ENCODE measurements at regions not wholly inside any gene's neighbourhood (a gene's known extent, or its start where the extent isn't known, plus 50 kb on each side); places are given as distances from the start of the nearest gene placed in this dataset.

DNA sequence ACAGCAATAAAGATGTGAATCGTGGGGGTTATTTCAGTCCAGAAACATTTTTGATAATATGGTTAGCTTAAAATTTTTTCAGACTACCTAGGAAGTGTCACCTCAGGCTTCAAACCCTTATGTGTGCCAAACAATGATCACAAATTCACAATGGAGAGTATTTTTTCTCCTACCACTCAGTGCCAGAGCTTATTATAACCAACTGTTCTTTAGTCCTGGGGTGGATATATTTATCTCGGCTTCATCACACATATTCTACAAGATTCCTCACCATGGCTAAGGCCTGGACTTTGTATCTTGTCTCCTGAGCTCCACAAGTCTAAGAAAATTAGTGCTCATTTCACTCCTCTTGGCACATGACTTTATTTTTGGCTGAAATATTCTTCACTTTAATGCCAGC lies 629.1 kb downstream of the RWDD3 start:
- POLR2A ChIA-PET: no interaction called here
- TF ChIP-seq, protein P1, sequence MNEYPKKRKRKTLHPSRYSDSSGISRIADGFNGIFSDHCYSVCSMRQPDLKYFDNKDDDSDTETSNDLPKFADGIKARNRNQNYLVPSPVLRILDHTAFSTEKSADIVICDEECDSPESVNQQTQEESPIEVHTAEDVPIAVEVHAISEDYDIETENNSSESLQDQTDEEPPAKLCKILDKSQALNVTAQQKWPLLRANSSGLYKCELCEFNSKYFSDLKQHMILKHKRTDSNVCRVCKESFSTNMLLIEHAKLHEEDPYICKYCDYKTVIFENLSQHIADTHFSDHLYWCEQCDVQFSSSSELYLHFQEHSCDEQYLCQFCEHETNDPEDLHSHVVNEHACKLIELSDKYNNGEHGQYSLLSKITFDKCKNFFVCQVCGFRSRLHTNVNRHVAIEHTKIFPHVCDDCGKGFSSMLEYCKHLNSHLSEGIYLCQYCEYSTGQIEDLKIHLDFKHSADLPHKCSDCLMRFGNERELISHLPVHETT (tag by site-specific recombination; IDR thresholded peaks at IDR 0.05): no peak
- TF ChIP-seq ZBTB21 (tag by site-specific recombination; IDR thresholded peaks at IDR 0.05) (no peak), ZNF341 (tag by site-specific recombination; IDR thresholded peaks at IDR 0.05; ENCODE audit: low read depth) (no peak), ZNF555 (tag by site-specific recombination; conservative IDR thresholded peaks at IDR 0.05) (no peak), ZNF76 (tag by site-specific recombination; IDR thresholded peaks at IDR 0.05; ENCODE audit: borderline replicate concordance, low read depth) (no peak)
- CTCF ChIA-PET: no interaction called here

DNA sequence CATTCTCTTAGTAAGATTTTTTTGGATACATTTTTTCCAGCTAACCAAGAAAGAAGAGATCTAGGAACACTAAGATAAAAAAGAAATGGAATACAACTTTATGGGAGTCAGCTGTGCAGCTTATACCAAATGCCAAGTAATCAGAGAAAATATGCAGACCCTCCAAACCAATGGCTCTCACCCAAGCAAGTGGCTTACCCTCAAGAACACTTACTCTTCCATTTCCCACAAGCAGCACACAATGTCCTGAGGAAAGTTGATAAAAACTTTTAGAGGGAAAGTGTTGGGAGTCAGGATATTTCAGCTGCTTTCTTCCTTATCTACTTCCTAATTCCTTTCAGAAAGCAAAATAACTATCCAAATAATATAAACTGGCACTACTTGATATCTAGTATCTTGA lies 631.8 kb downstream of the RWDD3 start:
- no peaks in the 10 kb centered on the region for H3K36me3 ChIP-seq (ENCODE audit: control insufficient read depth in 2 of 2, insufficient read depth in 1 of 2, low read length in 2 of 2)
- no peak overlapping the region for H3K4me3 ChIP-seq (ENCODE audit: low read depth, low read length)
- ChIA-PET CTCF (no interaction called here), POLR2A (no interaction called here)
- no peak overlapping the region for H3K27ac ChIP-seq (ENCODE audit: extremely low read depth, low read depth, low read length)
- no peaks in the 10 kb centered on the region for H3K9me3 ChIP-seq (ENCODE audit: control insufficient read depth, insufficient read depth, low read depth, low read length)
- TF ChIP-seq ZSCAN30 (tag by site-specific recombination; IDR thresholded peaks at IDR 0.05) (no peak), ZNF658 (tag by site-specific recombination; IDR thresholded peaks at IDR 0.05) (no peak), ZBTB7A (tag by site-specific recombination; IDR thresholded peaks at IDR 0.05; ENCODE audit: low read depth) (no peak), ZNF624 (tag by site-specific recombination; IDR thresholded peaks at IDR 0.05) (no peak), ZNF19 (tag by site-specific recombination; IDR thresholded peaks at IDR 0.05; ENCODE audit: low read depth) (no peak), ZSCAN23 (tag by site-specific recombination; IDR thresholded peaks at IDR 0.05) (no peak), ZNF433 (tag by site-specific recombination; IDR thresholded peaks at IDR 0.05; ENCODE audit: low read depth) (no peak), ZNF776 (tag by site-specific recombination; IDR thresholded peaks at IDR 0.05; ENCODE audit: borderline replicate concordance) (no peak), ZNF514 (tag by site-specific recombination; IDR thresholded peaks at IDR 0.05) (no peak), ZNF169 (tag by site-specific recombination; IDR thresholded peaks at IDR 0.05) (no peak), ZNF341 (tag by site-specific recombination; IDR thresholded peaks at IDR 0.05; ENCODE audit: low read depth) (no peak), RBAK (tag by site-specific recombination; IDR thresholded peaks at IDR 0.05) (no peak), ZNF133 (tag by site-specific recombination; IDR thresholded peaks at IDR 0.05) (no peak)
- TF ChIP-seq, protein P2, sequence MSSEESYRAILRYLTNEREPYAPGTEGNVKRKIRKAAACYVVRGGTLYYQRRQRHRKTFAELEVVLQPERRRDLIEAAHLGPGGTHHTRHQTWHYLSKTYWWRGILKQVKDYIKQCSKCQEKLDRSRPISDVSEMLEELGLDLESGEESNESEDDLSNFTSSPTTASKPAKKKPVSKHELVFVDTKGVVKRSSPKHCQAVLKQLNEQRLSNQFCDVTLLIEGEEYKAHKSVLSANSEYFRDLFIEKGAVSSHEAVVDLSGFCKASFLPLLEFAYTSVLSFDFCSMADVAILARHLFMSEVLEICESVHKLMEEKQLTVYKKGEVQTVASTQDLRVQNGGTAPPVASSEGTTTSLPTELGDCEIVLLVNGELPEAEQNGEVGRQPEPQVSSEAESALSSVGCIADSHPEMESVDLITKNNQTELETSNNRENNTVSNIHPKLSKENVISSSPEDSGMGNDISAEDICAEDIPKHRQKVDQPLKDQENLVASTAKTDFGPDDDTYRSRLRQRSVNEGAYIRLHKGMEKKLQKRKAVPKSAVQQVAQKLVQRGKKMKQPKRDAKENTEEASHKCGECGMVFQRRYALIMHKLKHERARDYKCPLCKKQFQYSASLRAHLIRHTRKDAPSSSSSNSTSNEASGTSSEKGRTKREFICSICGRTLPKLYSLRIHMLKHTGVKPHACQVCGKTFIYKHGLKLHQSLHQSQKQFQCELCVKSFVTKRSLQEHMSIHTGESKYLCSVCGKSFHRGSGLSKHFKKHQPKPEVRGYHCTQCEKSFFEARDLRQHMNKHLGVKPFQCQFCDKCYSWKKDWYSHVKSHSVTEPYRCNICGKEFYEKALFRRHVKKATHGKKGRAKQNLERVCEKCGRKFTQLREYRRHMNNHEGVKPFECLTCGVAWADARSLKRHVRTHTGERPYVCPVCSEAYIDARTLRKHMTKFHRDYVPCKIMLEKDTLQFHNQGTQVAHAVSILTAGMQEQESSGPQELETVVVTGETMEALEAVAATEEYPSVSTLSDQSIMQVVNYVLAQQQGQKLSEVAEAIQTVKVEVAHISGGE (tag by site-specific recombination; conservative IDR thresholded peaks at IDR 0.05; ENCODE audit: low read depth): no peak
- TF ChIP-seq, protein P3, sequence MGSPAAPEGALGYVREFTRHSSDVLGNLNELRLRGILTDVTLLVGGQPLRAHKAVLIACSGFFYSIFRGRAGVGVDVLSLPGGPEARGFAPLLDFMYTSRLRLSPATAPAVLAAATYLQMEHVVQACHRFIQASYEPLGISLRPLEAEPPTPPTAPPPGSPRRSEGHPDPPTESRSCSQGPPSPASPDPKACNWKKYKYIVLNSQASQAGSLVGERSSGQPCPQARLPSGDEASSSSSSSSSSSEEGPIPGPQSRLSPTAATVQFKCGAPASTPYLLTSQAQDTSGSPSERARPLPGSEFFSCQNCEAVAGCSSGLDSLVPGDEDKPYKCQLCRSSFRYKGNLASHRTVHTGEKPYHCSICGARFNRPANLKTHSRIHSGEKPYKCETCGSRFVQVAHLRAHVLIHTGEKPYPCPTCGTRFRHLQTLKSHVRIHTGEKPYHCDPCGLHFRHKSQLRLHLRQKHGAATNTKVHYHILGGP (tag by site-specific recombination; IDR thresholded peaks at IDR 0.05): no peak
- H3K4me1 ChIP-seq (ENCODE audit: control insufficient read depth, insufficient read depth, low read length): no peaks in the 10 kb centered on the region

More for the DNA sequence above, 629.1 kb downstream of the RWDD3 start:
- H3K36me3 ChIP-seq (ENCODE audit: control insufficient read depth in 2 of 2, insufficient read depth in 1 of 2, low read length in 2 of 2): no peaks in the 10 kb centered on the region
- H3K4me1 ChIP-seq (ENCODE audit: control insufficient read depth, insufficient read depth, low read length): no peaks in the 10 kb centered on the region
- no peaks in the 10 kb centered on the region for H3K9me3 ChIP-seq (ENCODE audit: control insufficient read depth, insufficient read depth, low read depth, low read length)
- no peak overlapping the region for H3K4me3 ChIP-seq (ENCODE audit: low read depth, low read length)
- no peak overlapping the region for H3K27ac ChIP-seq (ENCODE audit: extremely low read depth, low read depth, low read length)

All from HEK293 (cell line).